ENCODE measurements at regions not wholly inside any gene's neighbourhood (a gene's known extent, or its start where the extent isn't known, plus 50 kb on each side); places are given as distances from the start of the nearest gene placed in this dataset.
"Not testable (repeated sequence)": the region's sequence is repeated elsewhere in the genome, so short reads cannot be mapped to it uniquely, and the experiment has no call there.

DNA sequence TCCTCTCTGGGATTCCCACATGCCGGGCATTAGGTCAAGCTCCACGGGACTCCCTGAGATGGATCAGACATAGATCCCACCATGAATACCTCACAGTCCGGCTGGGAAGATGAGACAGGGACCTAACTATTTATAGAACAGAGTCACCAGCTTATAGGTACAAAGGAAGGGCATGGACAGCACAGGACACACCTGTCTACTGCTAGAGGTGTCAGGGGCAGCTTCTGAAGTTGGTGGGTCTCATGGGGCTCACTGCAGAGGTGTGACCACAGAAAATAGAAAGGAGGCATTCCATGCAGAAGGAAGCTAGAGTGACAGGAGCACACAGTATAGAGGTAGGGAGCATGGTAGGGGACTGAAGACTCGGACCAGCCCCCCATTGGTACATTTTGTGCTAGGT lies 1722.4 kb downstream of the SPATA31A7 start:
- H3K27me3 ChIP-seq (ENCODE audit: control insufficient read depth, insufficient read depth, low read length); H3K4me1 ChIP-seq (ENCODE audit: control insufficient read depth, insufficient read depth, low read length); H2BK120ac ChIP-seq (ENCODE audit: low read depth, low read length); H3K23ac ChIP-seq (ENCODE audit: low read depth, low read length); H2AK5ac ChIP-seq (ENCODE audit: low read depth, low read length); H3K9ac ChIP-seq (ENCODE audit: low read depth, low read length); H3K27ac ChIP-seq (ENCODE audit: insufficient read depth, low read length); DNase-seq; H3K9me3 ChIP-seq (ENCODE audit: control insufficient read depth, insufficient read depth, low read length); POLR2A ChIA-PET (ENCODE audit: unreplicated experiment); dilution Hi-C loops (cut with HindIII; ENCODE audit: low sequenced_read_pairs, unreplicated experiment); H2BK5ac ChIP-seq (ENCODE audit: low read depth, low read length, poor library complexity, severe bottlenecking); CTCF ChIA-PET; in situ Hi-C loops (cut with MboI; ENCODE audit: low sequenced_read_pairs); H3K36me3 ChIP-seq (ENCODE audit: control insufficient read depth, insufficient read depth, low read length); H3K4me3 ChIP-seq (ENCODE audit: insufficient read depth, low read depth, low read length); H3K4me2 ChIP-seq (ENCODE audit: low read depth, low read length); H3K79me1 ChIP-seq (ENCODE audit: low read depth in 1 of 2, low read length in 2 of 2); H3K9me1 ChIP-seq (ENCODE audit: insufficient read depth, low read length); BruUV-seq (replicated peaks); H4K8ac ChIP-seq (ENCODE audit: low read depth in 2 of 2, low read length in 2 of 2); H2AK9ac ChIP-seq (replicated peaks; ENCODE audit: low read depth, low read length, poor library complexity); H3K18ac ChIP-seq (ENCODE audit: low read depth, low read length); H2BK20ac ChIP-seq (ENCODE audit: low read depth, low read length); H2BK15ac ChIP-seq (ENCODE audit: low read depth, low read length); H3K14ac ChIP-seq (replicated peaks; ENCODE audit: low read depth, low read length); intact Hi-C loops (cut with micrococcal nuclease); H4K5ac ChIP-seq (ENCODE audit: low read depth, low read length); H4K91ac ChIP-seq (ENCODE audit: insufficient read depth, low read depth, low read length); H2AFZ ChIP-seq (replicated peaks; ENCODE audit: low read length, poor library complexity); H4K20me1 ChIP-seq (ENCODE audit: insufficient read depth, low read length); H3K4ac ChIP-seq (ENCODE audit: low read depth, low read length); H3K56ac ChIP-seq (ENCODE audit: extremely low read depth, insufficient read depth, low read length); ATAC-seq (ENCODE audit: low read depth): not testable (repeated sequence)
- WGBS, 2 experiments (ENCODE audit: extremely low coverage in 2 of 2, insufficient read length in 1 of 2), result no CpG with 5 or more reads among the region's 4 CpGs

DNA sequence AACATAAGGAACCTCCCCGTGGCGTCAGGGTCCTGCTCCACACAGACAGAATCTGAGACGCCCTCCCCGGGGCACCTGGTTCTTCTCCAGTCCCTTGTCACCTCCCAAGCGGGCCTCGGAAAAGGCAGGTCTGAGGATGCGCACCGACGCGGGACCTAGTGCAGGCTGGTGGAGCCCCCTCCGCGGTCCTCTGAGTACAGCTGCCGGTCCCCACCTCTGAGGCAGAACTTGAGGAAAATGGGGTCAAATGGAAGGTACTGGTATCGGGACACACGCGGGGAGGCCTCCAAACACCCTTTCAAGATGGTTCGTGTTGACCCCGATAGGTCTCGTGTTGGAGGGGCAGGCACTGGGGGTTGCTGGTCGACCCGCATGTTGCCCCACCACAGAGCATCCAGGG lies 1725.3 kb downstream of the SPATA31A7 start:
- H3K4me3 ChIP-seq (ENCODE audit: insufficient read depth, low read depth, low read length), result not testable (repeated sequence)

More for the DNA sequence above, 1725.3 kb downstream of the SPATA31A7 start:
- H2BK20ac ChIP-seq (ENCODE audit: low read depth, low read length); H4K8ac ChIP-seq (ENCODE audit: low read depth in 2 of 2, low read length in 2 of 2); CTCF ChIA-PET; H3K9me1 ChIP-seq (ENCODE audit: insufficient read depth, low read length); H3K18ac ChIP-seq (ENCODE audit: low read depth, low read length); intact Hi-C loops (cut with micrococcal nuclease); BruUV-seq (replicated peaks); H2AFZ ChIP-seq (replicated peaks; ENCODE audit: low read length, poor library complexity); H3K14ac ChIP-seq (replicated peaks; ENCODE audit: low read depth, low read length); in situ Hi-C loops (cut with MboI; ENCODE audit: low sequenced_read_pairs); H3K36me3 ChIP-seq (ENCODE audit: control insufficient read depth, insufficient read depth, low read length); POLR2A ChIA-PET (ENCODE audit: unreplicated experiment); H4K5ac ChIP-seq (ENCODE audit: low read depth, low read length); H2AK9ac ChIP-seq (replicated peaks; ENCODE audit: low read depth, low read length, poor library complexity); H3K23ac ChIP-seq (ENCODE audit: low read depth, low read length); H2AK5ac ChIP-seq (ENCODE audit: low read depth, low read length); dilution Hi-C loops (cut with HindIII; ENCODE audit: low sequenced_read_pairs, unreplicated experiment); H3K56ac ChIP-seq (ENCODE audit: extremely low read depth, insufficient read depth, low read length); H2BK120ac ChIP-seq (ENCODE audit: low read depth, low read length); ATAC-seq (ENCODE audit: low read depth); H3K4me2 ChIP-seq (ENCODE audit: low read depth, low read length); H3K79me1 ChIP-seq (ENCODE audit: low read depth in 1 of 2, low read length in 2 of 2); H3K27me3 ChIP-seq (ENCODE audit: control insufficient read depth, insufficient read depth, low read length); H3K9me3 ChIP-seq (ENCODE audit: control insufficient read depth, insufficient read depth, low read length); H3K4me1 ChIP-seq (ENCODE audit: control insufficient read depth, insufficient read depth, low read length); DNase-seq; H4K20me1 ChIP-seq (ENCODE audit: insufficient read depth, low read length); H3K27ac ChIP-seq (ENCODE audit: insufficient read depth, low read length); H2BK15ac ChIP-seq (ENCODE audit: low read depth, low read length); H3K4ac ChIP-seq (ENCODE audit: low read depth, low read length); H2BK5ac ChIP-seq (ENCODE audit: low read depth, low read length, poor library complexity, severe bottlenecking); H3K9ac ChIP-seq (ENCODE audit: low read depth, low read length); H4K91ac ChIP-seq (ENCODE audit: insufficient read depth, low read depth, low read length): not testable (repeated sequence)
- no CpG with 5 or more reads among the region's 21 CpGs for WGBS, 2 experiments (ENCODE audit: extremely low coverage in 2 of 2, insufficient read length in 1 of 2)

Measured in IMR-90 (cell line).